Right lobe of liver (tissue), 6 donors: ENCODE measurements at regions not wholly inside any gene's neighbourhood (a gene's known extent, or its start where the extent isn't known, plus 50 kb on each side); places are given as distances from the start of the nearest gene placed in this dataset.
A peak's percentile ranks its signal among the peaks of the same experiment; 100 is the strongest.
"Not testable (repeated sequence)": the region's sequence is repeated elsewhere in the genome, so short reads cannot be mapped to it uniquely, and the experiment has no call there.

Experiments used
- ATAC-seq, 4 donors: fragments of 200-7000 bp; cut with Tn5 transposase; one replicate each; pipeline ENCODE4 v1.9.1; 2020; ENCODE audit warnings: mild to moderate bottlenecking in 4 of 4, moderate library complexity in 4 of 4
- DNase-seq, 3 donors: peaks; one replicate each; pipeline ENCODE4 v3.0.0-alpha.2; 2020
- H3K27ac ChIP-seq, 3 donors: fragments of 200-600 bp; one replicate each; pipeline ENCODE4 v1.8.0; 2022
- H3K27me3 ChIP-seq, 2 donors: fragments of 200-600 bp; one replicate each; pipeline ENCODE4 v1.8.0; 2022
- H3K36me3 ChIP-seq, 4 donors: fragments of 200-600 bp; sonication (generic) in 1 of 4; one replicate each; pipeline versions ENCODE4 v1.5.1 to v1.8.0; 2017 to 2022; ENCODE audit warnings: control low read depth in 1 of 4
- H3K4me1 ChIP-seq, 4 donors: fragments of 200-600 bp; sonication (generic) in 1 of 4; one replicate each; pipeline versions ENCODE4 v1.5.1 to v1.8.0; 2017 to 2022; ENCODE audit warnings: control low read depth in 1 of 4
- H3K4me3 ChIP-seq, 3 donors: fragments of 200-600 bp; one replicate each; pipeline ENCODE4 v1.8.0; 2022
- H3K9me3 ChIP-seq, 4 donors: fragments of 200-600 bp; sonication (generic) in 1 of 4; one replicate each; pipeline versions ENCODE4 v1.5.1 to v1.8.0; 2017 to 2022; ENCODE audit warnings: control low read depth in 1 of 4
- POLR2A ChIP-seq: fragments of 450-650 bp; IDR thresholded peaks from one replicate; pipeline ENCODE4 v1.6.1; 2017; ENCODE audit warnings: antibody characterized with exemption, mild to moderate bottlenecking
- WGBS: methylation state at CpG from one replicate; pipeline ENCODE4 v1.1.6; 2018; ENCODE audit warnings: low coverage, low lambda C conversion rate; ENCODE audit not compliant: insufficient coverage; ENCODE audit errors: missing lambda C conversion rate; 5-methylcytosine and 5-hydroxymethylcytosine counted together
- intact Hi-C, 2 donors: fragments of 100-400 bp; cut with DNase I; formaldehyde crosslinking; loops; one replicate each; pipeline versions ENCODE4 v1.11.2 to v1.14.1; 2022
- TF ChIP-seq, protein P1 (sequence below), 4 donors: fragments of 200-600 bp in 3 of 4; fragments of 450-650 bp in 1 of 4; IDR thresholded peaks; one replicate each; pipeline versions ENCODE4 v1.5.1 to v1.8.0; 2016 to 2022; ENCODE audit warnings: antibody characterized with exemption in 4 of 4, mild to moderate bottlenecking in 2 of 4
- donor health status: DM: no; HTN: yes; CAD: no.
- donor health status: DM: no; HTN: no; CAD: no.
- donor health status: DM: no; HTN: no; CAD: no.
- donor health status: DM: no; HTN: yes; CAD: no.
- donor health status: DM: no; HTN: yes; CAD: no.

DNA sequence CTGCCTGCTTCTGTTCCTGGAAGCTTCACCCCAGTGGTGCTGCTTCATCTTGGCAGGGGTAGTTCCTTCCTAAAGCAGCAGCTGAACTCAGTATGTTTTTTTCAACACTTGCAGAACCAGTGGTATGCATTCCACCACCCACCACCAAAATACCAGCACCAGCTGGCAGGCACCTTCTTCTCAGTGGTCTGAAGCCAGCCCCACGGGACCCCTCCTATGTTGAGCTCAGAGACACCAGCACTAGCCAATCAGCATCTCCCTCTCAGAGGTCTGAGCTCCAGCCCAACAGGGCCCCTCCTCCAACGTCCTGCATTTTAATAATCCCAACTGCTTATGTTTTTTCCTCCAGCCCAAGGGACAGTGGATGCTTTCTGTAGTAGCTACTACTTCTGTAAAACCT is 299.6 kb upstream of the CCL2 start:
- ATAC-seq, result no peak
- 10% methylated on average over 2 of the region's 2 CpGs for WGBS

GRCh38 chr17:33959098-33959497 is 296.0 kb upstream of the CCL2 start:
- H3K36me3 ChIP-seq, H3K4me3 ChIP-seq, H3K4me1 ChIP-seq, intact Hi-C loops, H3K9me3 ChIP-seq, H3K27ac ChIP-seq, ATAC-seq, DNase-seq, H3K27me3 ChIP-seq: not testable (repeated sequence)

More for the DNA sequence above, 299.6 kb upstream of the CCL2 start:
- no peaks in the 10 kb centered on the region for H3K9me3 ChIP-seq
- no peak overlapping the region for H3K27ac ChIP-seq
- H3K4me1 ChIP-seq, result no peaks in the 10 kb centered on the region
- no peak for DNase-seq
- intact Hi-C loops, result no loop called here
- TF ChIP-seq POLR2A, result no peak
- TF ChIP-seq, protein P1, sequence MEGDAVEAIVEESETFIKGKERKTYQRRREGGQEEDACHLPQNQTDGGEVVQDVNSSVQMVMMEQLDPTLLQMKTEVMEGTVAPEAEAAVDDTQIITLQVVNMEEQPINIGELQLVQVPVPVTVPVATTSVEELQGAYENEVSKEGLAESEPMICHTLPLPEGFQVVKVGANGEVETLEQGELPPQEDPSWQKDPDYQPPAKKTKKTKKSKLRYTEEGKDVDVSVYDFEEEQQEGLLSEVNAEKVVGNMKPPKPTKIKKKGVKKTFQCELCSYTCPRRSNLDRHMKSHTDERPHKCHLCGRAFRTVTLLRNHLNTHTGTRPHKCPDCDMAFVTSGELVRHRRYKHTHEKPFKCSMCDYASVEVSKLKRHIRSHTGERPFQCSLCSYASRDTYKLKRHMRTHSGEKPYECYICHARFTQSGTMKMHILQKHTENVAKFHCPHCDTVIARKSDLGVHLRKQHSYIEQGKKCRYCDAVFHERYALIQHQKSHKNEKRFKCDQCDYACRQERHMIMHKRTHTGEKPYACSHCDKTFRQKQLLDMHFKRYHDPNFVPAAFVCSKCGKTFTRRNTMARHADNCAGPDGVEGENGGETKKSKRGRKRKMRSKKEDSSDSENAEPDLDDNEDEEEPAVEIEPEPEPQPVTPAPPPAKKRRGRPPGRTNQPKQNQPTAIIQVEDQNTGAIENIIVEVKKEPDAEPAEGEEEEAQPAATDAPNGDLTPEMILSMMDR (IDR thresholded peaks at IDR 0.05), result no peak
- no peak overlapping the region for H3K4me3 ChIP-seq
- no peaks in the 10 kb centered on the region for H3K27me3 ChIP-seq
- no peaks in the 10 kb centered on the region for H3K36me3 ChIP-seq

GRCh38 chr17:33962857-33963655 is 292.0 kb upstream of the CCL2 start:
- intact Hi-C loops, result no loop called here
- 37% methylated on average over 7 of the region's 7 CpGs for WGBS
- DNase-seq (no peak), ATAC-seq (peak in 1 of 4 donors; percentile 39)
- Histone ChIP-seq H3K36me3 (no peaks in the 10 kb centered on the region), H3K27ac (no peak overlapping the region), H3K4me1 (no peaks in the 10 kb centered on the region), H3K9me3 (no peaks in the 10 kb centered on the region), H3K27me3 (no peaks in the 10 kb centered on the region), H3K4me3 (no peak overlapping the region)
- no peak for TF ChIP-seq POLR2A
- TF ChIP-seq, protein P1 (IDR thresholded peaks at IDR 0.05), result no peak

- H3K36me3 ChIP-seq, result no peaks in the 10 kb centered on the region
- ATAC-seq, result peak in 3 of 4 donors; percentile 25 to 64 (median 33)
- DNase-seq, result no peak
These were observed 290.6 kb upstream of the CCL2 start for GRCh38 chr17:33964344-33964979.

More at GRCh38 chr17:33964344-33964979, 290.6 kb upstream of the CCL2 start:
- Histone ChIP-seq H3K27ac (no peak overlapping the region), H3K27me3 (no peaks in the 10 kb centered on the region), H3K4me1 (no peaks in the 10 kb centered on the region), H3K4me3 (no peak overlapping the region), H3K9me3 (no peaks in the 10 kb centered on the region)
- WGBS, result 48% methylated on average over 5 of the region's 5 CpGs
- TF ChIP-seq, protein P1 (IDR thresholded peaks at IDR 0.05), result no peak
- no peak for TF ChIP-seq POLR2A
- intact Hi-C loops, result no loop called here
